ENCODE measurements at regions not wholly inside any gene's neighbourhood (a gene's known extent, or its start where the extent isn't known, plus 50 kb on each side); places are given as distances from the start of the nearest gene placed in this dataset.

GRCh38 chr5:77894103-77894502, 118.0 kb upstream of the TBCA start:
- TF ChIP-seq POLR2A (IDR thresholded peaks at IDR 0.05; ENCODE audit: low read length): peak; percentile 4
- peak; percentile 25 to 40 for DNase-seq

- peak; percentile 73 to 82 for DNase-seq
- TF ChIP-seq POLR2A (IDR thresholded peaks at IDR 0.05; ENCODE audit: low read length) (peak; percentile 9), GATA1 (IDR thresholded peaks at IDR 0.05; ENCODE audit: low read depth, low read length) (no peak)
Measured at GRCh38 chr5:77893225-77893860, 117.2 kb upstream of the TBCA start.

DNA sequence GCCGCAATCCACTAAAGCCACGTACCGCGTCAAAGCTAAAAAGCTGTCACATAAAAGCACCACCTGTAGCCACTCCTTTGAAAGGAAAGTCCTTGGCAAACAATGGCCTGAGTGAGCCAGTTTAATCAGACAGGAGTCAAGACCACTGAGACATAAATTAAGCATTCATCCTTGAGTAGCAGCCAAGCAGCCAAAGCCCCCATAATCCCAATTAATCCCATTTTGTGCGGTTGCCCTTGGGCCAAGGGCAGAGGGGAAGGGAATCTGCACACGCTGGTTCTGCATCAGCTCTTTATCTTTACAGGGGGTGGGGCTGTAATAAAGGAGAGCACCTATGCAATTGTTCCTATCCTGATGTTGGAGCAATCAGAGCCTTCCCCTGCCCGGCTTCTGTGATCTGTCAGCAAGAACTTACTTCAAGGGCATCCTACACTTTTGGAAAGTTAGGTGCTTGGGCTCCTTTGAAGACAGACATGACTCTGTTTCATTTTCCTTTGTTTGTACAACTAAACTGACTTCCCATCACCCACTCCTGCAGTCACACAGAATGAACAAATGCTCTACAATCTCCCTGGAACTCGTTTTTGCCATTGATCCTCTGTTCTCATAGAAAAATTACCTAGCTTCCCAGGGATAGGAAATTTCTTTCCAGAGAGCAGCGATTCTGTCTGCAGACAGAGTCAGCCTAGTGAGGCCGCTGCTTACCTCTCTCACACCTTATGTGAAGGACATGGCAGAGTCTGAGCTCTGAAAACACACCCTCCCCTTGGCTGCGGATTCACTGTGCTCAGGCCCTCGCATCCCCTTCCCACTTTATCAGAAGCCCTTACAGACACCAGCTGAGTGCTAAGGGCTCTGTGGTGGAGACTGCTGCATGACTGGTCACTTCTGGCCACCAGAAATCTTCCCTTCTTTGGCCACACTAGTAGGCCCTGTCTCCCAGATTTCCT, 116.2 kb upstream of the TBCA start:
- DNase-seq: no peak

GRCh38 chr5:77885519-77885918, 109.4 kb upstream of the TBCA start:
- DNase-seq: no peak
- TF ChIP-seq POLR2A (IDR thresholded peaks at IDR 0.05; ENCODE audit: low read length): no peak

More for the DNA sequence above, 116.2 kb upstream of the TBCA start:
- TF ChIP-seq POLR2A (IDR thresholded peaks at IDR 0.05; ENCODE audit: low read length) (no peak), GATA1 (IDR thresholded peaks at IDR 0.05; ENCODE audit: low read depth, low read length) (no peak)

DNA sequence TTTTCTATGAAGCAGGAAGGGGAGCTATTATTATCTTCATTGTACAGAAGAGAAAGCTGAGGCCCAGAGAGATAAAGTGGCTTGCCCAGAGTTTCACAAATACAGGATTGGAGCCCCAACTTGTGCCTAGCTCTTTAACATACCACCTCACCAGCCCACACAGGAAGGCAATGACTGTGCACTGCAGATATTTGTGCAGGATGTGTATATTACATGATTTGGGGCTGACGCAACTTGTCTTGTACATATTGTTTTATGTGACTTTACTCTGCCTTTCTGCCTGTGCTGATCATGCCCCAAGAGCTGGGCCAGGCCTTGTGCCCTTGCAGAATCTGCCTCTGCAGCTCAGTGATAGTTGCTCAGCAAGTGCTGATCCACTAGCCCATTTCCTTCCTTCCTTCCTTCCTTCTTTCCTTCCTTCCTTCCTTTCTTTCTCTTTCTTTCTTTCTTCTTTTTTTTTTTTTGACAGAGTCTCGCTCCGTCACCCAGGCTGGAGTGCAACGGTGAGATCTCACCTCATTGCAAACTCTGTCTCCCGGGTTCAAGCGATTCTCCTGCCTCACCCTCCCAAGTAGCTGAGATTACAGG, 106.6 kb upstream of the TBCA start:
- DNase-seq: peak; percentile 65 to 73
- no peak for TF ChIP-seq GATA1 (IDR thresholded peaks at IDR 0.05; ENCODE audit: low read depth, low read length)
- no peak for TF ChIP-seq POLR2A (IDR thresholded peaks at IDR 0.05; ENCODE audit: low read length)

DNA sequence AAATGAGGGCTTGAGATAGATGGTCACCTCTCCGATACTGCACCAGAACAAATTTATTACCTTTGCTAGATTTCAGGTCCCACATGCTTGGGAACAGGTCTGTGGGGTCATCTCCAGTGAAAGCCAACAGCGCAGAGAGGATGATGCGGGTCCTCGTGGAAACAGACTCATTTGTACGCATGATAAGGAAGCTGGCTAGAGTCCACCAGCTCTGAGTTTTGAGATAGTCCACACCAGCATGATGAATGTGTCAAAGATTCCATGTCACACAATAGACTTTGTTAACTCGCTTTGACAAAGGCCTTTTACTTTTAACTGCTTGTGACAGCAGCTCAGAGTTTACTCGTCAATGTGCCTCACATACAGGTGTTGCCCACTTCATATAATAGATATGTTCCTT, 105.4 kb upstream of the TBCA start:
- peak; percentile 87 to 91 for DNase-seq
- TF ChIP-seq POLR2A (IDR thresholded peaks at IDR 0.05; ENCODE audit: low read length) (peak; percentile 23), GATA1 (IDR thresholded peaks at IDR 0.05; ENCODE audit: low read depth, low read length) (no peak)

DNA sequence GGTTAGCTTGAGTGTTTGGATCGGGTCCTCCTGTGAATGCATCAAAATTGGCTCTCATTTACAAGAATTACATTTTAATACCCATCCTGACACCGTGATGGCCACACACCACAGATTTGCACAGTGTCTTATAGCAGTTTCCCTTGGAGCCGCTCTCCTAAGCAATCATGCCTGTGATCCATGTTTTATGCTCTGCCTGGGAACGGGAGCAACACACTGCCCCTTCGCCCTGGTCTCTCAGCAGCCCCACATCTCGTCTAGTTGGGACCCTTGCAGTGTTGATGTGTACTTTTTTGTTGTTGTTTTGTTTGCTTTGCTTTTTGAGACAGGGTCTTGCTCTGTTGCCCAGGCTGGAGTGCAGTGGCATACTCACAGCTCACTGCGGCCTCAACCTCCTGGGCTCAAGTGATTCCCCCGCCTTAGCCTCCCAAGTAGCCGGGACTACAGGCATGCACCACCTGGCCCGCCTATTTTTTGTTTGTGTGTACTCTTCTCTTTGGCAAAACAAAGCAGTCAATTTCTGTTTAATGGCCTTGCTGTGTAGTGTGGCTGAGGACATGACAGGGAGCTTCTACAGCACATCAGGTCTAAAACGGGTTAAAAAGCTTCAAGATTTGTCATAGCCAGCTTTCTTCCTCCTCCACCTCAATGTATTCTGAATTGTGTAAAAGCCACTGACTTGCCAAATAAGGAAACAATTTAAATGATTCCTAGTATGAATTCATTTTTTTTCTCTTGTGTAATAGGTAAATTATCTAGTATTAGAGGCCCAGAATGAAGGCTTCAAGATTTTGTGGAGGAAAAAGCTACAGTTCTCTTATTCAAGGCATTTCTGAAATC, 101.6 kb upstream of the TBCA start:
- TF ChIP-seq POLR2A (IDR thresholded peaks at IDR 0.05; ENCODE audit: low read length) (no peak), GATA1 (IDR thresholded peaks at IDR 0.05; ENCODE audit: low read depth, low read length) (no peak)
- DNase-seq: no peak

DNA sequence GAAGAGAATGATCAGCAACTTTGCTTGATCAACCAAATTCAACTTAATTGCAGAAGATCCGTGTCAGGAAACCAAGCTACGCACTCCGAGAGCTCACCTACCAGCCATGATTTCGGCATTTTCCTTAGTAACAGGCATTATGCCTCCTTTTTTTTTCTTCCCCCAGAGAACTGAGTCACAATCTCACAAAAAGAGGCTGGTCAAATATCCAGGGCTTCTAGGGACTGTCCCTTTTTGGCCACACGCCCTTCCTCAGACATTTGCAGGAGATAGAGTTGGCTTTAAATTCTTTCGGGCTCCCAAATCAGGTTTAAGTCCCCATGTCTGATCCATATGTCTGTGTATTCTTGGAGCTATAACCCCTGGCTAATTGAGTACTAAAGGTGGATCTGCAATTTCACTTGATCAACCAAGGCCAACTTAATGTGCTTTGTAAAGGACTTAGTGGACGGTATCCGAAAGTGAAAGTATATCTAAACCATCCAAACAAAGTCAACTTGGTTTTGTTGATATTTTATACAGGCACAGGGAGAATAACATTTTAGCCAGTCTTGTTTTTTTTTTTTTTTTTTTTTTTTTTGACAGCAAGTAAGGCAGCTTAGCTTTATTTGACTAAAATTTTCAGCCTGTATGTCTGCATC, 100.8 kb upstream of the TBCA start:
- TF ChIP-seq GATA1 (IDR thresholded peaks at IDR 0.05; ENCODE audit: low read depth, low read length): no peak
- TF ChIP-seq POLR2A (IDR thresholded peaks at IDR 0.05; ENCODE audit: low read length): no peak
- DNase-seq: peak in 1 of 2 experiments; percentile 13

GRCh38 chr5:77876316-77876715, 100.2 kb upstream of the TBCA start:
- no peak for TF ChIP-seq GATA1 (IDR thresholded peaks at IDR 0.05; ENCODE audit: low read depth, low read length)
- no peak for TF ChIP-seq POLR2A (IDR thresholded peaks at IDR 0.05; ENCODE audit: low read length)
- DNase-seq: no peak

DNA sequence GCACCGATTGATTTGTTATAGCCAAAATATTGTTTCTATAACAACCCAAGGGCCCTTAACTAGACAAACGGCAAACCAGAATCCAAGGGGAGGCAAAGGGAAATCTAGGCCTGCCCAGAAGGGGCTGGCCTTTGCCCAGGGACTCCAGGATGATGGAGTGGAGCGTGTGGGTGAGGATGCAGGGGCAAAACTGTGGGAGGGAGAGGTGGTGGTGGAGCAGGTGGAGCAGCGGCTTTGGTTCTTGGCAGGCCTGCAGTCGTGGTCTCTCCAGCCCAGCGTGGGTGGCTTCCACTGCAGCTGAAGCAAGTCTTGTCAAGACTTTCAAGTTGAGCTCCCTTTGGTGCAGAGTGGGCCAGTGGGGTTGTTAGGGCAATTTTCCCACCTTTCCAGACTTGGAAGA, 98.6 kb upstream of the TBCA start:
- no peak for TF ChIP-seq POLR2A (IDR thresholded peaks at IDR 0.05; ENCODE audit: low read length)
- TF ChIP-seq GATA1 (IDR thresholded peaks at IDR 0.05; ENCODE audit: low read depth, low read length): no peak
- DNase-seq: no peak

- TF ChIP-seq POLR2A (IDR thresholded peaks at IDR 0.05; ENCODE audit: low read length) (no peak), GATA1 (IDR thresholded peaks at IDR 0.05; ENCODE audit: low read depth, low read length) (no peak)
- DNase-seq: no peak
Measured at GRCh38 chr5:77873239-77873638, 97.1 kb upstream of the TBCA start.

- no peak for TF ChIP-seq GATA1 (IDR thresholded peaks at IDR 0.05; ENCODE audit: low read depth, low read length)
- no peak for TF ChIP-seq POLR2A (IDR thresholded peaks at IDR 0.05; ENCODE audit: low read length)
- no peak for DNase-seq
Measured at GRCh38 chr5:77871946-77872345, 95.8 kb upstream of the TBCA start.

DNA sequence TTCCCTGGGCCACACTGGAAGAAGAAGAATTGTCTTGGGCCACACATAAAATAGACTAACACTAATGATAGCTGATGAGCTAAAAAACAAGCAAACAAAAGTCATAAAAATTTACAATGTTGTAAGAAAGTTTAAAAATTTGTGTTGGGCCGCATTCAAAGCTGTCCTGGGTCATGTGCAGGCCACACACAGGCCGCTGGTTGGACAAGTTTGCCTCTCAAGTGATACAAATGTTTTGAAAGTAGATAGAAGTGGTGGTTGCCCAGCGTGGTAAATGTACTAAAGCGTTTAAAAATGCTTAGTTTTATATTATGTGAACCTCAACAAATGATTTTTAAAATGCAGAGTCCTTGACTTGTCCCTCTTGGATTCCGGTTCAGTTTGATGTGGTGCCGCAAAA, 94.9 kb upstream of the TBCA start:
- no peak for DNase-seq
- TF ChIP-seq GATA1 (IDR thresholded peaks at IDR 0.05; ENCODE audit: low read depth, low read length): no peak
- TF ChIP-seq POLR2A (IDR thresholded peaks at IDR 0.05; ENCODE audit: low read length): no peak

All from erythroblast (primary cell).